OCI-LY3 (cell line): ENCODE measurements at regions not wholly inside any gene's neighbourhood (a gene's known extent, or its start where the extent isn't known, plus 50 kb on each side); places are given as distances from the start of the nearest gene placed in this dataset.

ENCODE experiments used
- H2AFZ ChIP-seq: fragments of 200-600, 300-600 bp; shearing (Covaris generic); 2 replicates; pipeline ENCODE4 v1.6.0; 2014; ENCODE audit warnings: antibody characterized with exemption, low read depth, low read length
- H3K27ac ChIP-seq: fragments of 200-600, 300-600 bp; sonication (generic); 2 replicates; pipeline ENCODE4 v1.5.1; 2014; ENCODE audit warnings: mild to moderate bottlenecking, low read length, moderate library complexity, mixed read lengths
- H3K27me3 ChIP-seq: fragments of 200-600, 300-600 bp; sonication (generic); 2 replicates; pipeline ENCODE4 v1.6.1; 2014; ENCODE audit warnings: low read depth, low read length, mixed read lengths
- H3K36me3 ChIP-seq: fragments of 200-600, 300-600 bp; sonication (generic); replicated peaks from 2 replicates; pipeline ENCODE3; 2014; ENCODE audit warnings: low read depth, low read length, mixed read lengths
- H3K4me1 ChIP-seq: fragments of 300-600, 200-600 bp; sonication (generic); 2 replicates; pipeline ENCODE4 v1.6.1; 2014; ENCODE audit warnings: low read length, mixed read lengths
- H3K4me2 ChIP-seq: fragments of 200-600, 300-600 bp; sonication (generic); 2 replicates; pipeline ENCODE4 v1.6.1; 2014; ENCODE audit warnings: low read length, mixed read lengths
- H3K4me3 ChIP-seq: fragments of 300-600, 200-600 bp; sonication (generic); 2 replicates; pipeline ENCODE4 v1.5.1; 2014; ENCODE audit warnings: antibody characterized with exemption, mild to moderate bottlenecking, low read length, moderate library complexity
- H3K79me2 ChIP-seq: fragments of 300-600, 200-600 bp; shearing (Covaris generic); 2 replicates; pipeline ENCODE4 v1.6.1; 2014; ENCODE audit warnings: mild to moderate bottlenecking, low read length, mixed read lengths
- H3K9ac ChIP-seq: fragments of 300-600, 200-600 bp; shearing (Covaris generic); 2 replicates; pipeline ENCODE4 v1.6.0; 2014; ENCODE audit warnings: mild to moderate bottlenecking, low read length, moderate library complexity
- H3K9me3 ChIP-seq: fragments of 200-600, 300-600 bp; shearing (Covaris generic); 2 replicates; pipeline ENCODE4 v1.6.1; 2014; ENCODE audit warnings: low read length, mixed read lengths; ENCODE audit not compliant: insufficient read depth
- H4K20me1 ChIP-seq: fragments of 200-600, 300-600 bp; sonication (generic); 2 replicates; pipeline ENCODE4 v1.6.1; 2016; ENCODE audit warnings: low read length, mixed read lengths; ENCODE audit not compliant: insufficient read depth
- EZH2phosphoT487 ChIP-seq: fragments of 200-600 bp; shearing (Covaris generic); IDR thresholded peaks from 2 replicates; pipeline ENCODE4 v1.6.1; 2018; ENCODE audit warnings: antibody characterized with exemption, mixed run types, low read depth
- TF ChIP-seq, protein P1 (sequence below): fragments of 200-600, 300-600 bp; sonication (generic); IDR thresholded peaks from 2 replicates; pipeline ENCODE4 v1.5.1; 2014; ENCODE audit warnings: antibody characterized with exemption, low read length, low read depth

DNA sequence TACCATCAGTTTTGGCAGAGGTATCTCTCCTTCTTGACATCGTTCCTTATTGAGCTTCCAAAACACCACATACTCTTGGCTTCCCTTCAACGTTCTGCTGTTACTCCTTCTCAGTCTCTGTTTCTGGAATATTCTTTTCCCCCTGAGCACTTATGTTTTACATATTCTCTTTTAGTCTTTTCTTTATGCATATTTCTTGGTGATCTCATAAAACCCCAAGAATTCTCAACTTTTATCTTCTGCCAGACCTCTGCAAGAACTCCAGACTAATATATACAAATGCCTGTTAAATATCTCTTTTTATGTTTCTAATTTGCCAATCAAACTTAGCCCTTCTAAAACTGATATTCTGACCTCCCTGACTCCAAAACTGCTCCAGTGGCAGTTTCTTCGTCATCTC, 453.4 kb upstream of the CTNND2 start:
- no peak overlapping the region for H3K9ac ChIP-seq
- no peaks in the 10 kb centered on the region for H3K79me2 ChIP-seq
- no peaks in the 10 kb centered on the region for H3K9me3 ChIP-seq
- H3K27me3 ChIP-seq, result no peaks in the 10 kb centered on the region
- H3K36me3 ChIP-seq, result no peaks in the 10 kb centered on the region
- no peaks in the 10 kb centered on the region for H4K20me1 ChIP-seq
- no peak overlapping the region for H3K27ac ChIP-seq
- no peak overlapping the region for H3K4me3 ChIP-seq
- no peak overlapping the region for H2AFZ ChIP-seq
- H3K4me2 ChIP-seq, result no peak overlapping the region
- no peaks in the 10 kb centered on the region for H3K4me1 ChIP-seq
- no peak for TF ChIP-seq EZH2phosphoT487
- TF ChIP-seq, protein P1, sequence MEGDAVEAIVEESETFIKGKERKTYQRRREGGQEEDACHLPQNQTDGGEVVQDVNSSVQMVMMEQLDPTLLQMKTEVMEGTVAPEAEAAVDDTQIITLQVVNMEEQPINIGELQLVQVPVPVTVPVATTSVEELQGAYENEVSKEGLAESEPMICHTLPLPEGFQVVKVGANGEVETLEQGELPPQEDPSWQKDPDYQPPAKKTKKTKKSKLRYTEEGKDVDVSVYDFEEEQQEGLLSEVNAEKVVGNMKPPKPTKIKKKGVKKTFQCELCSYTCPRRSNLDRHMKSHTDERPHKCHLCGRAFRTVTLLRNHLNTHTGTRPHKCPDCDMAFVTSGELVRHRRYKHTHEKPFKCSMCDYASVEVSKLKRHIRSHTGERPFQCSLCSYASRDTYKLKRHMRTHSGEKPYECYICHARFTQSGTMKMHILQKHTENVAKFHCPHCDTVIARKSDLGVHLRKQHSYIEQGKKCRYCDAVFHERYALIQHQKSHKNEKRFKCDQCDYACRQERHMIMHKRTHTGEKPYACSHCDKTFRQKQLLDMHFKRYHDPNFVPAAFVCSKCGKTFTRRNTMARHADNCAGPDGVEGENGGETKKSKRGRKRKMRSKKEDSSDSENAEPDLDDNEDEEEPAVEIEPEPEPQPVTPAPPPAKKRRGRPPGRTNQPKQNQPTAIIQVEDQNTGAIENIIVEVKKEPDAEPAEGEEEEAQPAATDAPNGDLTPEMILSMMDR, result no peak

DNA sequence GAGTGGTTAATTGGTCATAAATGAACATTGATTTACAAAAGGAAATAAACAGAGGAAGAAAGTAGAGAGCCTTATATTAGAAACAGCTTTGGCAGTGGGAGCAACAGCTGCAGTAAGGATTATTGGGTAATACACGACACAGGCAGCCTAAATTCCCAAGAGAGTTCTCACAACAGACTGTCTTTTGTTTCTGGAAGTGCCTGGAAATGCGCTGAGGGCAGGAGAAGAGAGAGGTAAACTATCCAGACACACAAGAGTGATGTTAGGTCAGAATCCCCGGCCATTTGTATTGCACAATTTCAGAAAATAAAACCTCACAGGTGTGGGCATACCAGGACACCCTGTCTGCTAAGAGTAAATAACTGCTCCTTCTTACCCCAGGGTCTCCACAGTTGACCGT, 450.4 kb upstream of the CTNND2 start:
- H3K4me1 ChIP-seq, result no peaks in the 10 kb centered on the region
- H3K4me3 ChIP-seq, result no peak overlapping the region
- H3K27ac ChIP-seq, result no peak overlapping the region
- H4K20me1 ChIP-seq, result no peaks in the 10 kb centered on the region
- no peak overlapping the region for H3K9ac ChIP-seq
- no peaks in the 10 kb centered on the region for H3K79me2 ChIP-seq
- H3K27me3 ChIP-seq, result no peaks in the 10 kb centered on the region
- TF ChIP-seq, protein P1, result no peak
- H2AFZ ChIP-seq, result no peak overlapping the region
- no peaks in the 10 kb centered on the region for H3K36me3 ChIP-seq
- no peaks in the 10 kb centered on the region for H3K9me3 ChIP-seq
- no peak overlapping the region for H3K4me2 ChIP-seq

DNA sequence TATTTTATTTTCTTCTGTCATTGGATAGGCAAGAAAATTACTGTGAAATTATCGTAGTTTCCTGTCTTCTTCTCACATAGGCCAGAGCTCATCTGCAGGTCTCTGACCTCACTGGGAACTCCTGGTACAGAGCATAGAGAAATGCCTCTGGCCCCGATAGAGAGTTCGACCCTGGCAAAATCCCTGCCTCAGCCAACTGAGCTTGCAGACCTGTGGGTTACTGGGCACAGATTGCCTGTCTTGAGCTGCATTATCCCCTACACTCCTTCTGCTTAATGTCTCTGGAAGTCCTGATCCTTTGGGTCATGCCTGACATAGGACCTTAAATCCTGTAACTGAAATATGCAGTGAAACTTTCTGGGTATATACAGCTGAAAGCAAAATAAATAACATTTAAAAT, 439.3 kb upstream of the CTNND2 start:
- TF ChIP-seq EZH2phosphoT487, result no peak
- TF ChIP-seq, protein P1, result no peak
- H2AFZ ChIP-seq, result no peak overlapping the region
- no peaks in the 10 kb centered on the region for H3K36me3 ChIP-seq
- H3K79me2 ChIP-seq, result no peaks in the 10 kb centered on the region
- no peak overlapping the region for H3K9ac ChIP-seq
- no peaks in the 10 kb centered on the region for H3K27me3 ChIP-seq
- no peaks in the 10 kb centered on the region for H4K20me1 ChIP-seq
- no peak overlapping the region for H3K4me2 ChIP-seq
- H3K4me1 ChIP-seq, result no peaks in the 10 kb centered on the region
- no peak overlapping the region for H3K27ac ChIP-seq
- H3K9me3 ChIP-seq, result no peaks in the 10 kb centered on the region
- H3K4me3 ChIP-seq, result no peak overlapping the region

DNA sequence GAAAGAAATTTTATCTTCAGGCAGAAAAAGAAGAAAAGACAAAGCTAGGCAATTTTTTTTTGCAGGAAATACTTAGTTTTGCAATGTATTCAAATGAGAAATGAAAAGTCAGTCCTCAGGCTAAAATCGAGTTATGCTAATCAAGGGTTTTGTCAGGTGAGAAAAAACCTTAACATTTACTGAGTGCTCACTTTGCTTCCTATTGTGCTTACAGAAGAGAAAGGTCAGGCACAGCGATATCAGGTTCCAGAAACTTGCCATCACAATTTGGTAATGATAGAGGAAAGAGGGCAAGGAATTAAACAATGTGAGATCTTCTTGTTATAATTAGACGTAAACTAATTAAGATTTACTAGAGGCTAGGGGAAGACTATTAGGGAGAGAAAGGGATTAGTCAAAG, 431.7 kb upstream of the CTNND2 start:
- Histone ChIP-seq H3K79me2 (no peaks in the 10 kb centered on the region), H3K9me3 (no peaks in the 10 kb centered on the region), H2AFZ (no peak overlapping the region), H3K4me3 (no peak overlapping the region), H3K9ac (no peak overlapping the region), H3K4me2 (no peak overlapping the region), H4K20me1 (no peaks in the 10 kb centered on the region), H3K27me3 (no peaks in the 10 kb centered on the region), H3K36me3 (no peaks in the 10 kb centered on the region), H3K4me1 (no peaks in the 10 kb centered on the region), H3K27ac (no peak overlapping the region)
- TF ChIP-seq, protein P1, result no peak
- TF ChIP-seq EZH2phosphoT487, result no peak
